Epithelial cell of esophagus (primary cell): ENCODE measurements at regions not wholly inside any gene's neighbourhood (a gene's known extent, or its start where the extent isn't known, plus 50 kb on each side); places are given as distances from the start of the nearest gene placed in this dataset.

ENCODE experiments used
- DNase-seq: peaks from one replicate; pipeline ENCODE4 v3.0.0; 2010; ENCODE audit warnings: low read depth
- H3K4me3 ChIP-seq: 2 replicates; pipeline ENCODE4 v1.5.1; 2011; ENCODE audit warnings: mild to moderate bottlenecking, low read length, control low read depth
- TF ChIP-seq, protein P1 (sequence below): IDR thresholded peaks from 2 replicates; pipeline ENCODE4 v1.5.1; 2011; ENCODE audit warnings: low read depth, mild to moderate bottlenecking, low read length, control low read depth, inconsistent platforms; ENCODE audit not compliant: insufficient read depth; ENCODE audit errors: missing control alignments

DNA sequence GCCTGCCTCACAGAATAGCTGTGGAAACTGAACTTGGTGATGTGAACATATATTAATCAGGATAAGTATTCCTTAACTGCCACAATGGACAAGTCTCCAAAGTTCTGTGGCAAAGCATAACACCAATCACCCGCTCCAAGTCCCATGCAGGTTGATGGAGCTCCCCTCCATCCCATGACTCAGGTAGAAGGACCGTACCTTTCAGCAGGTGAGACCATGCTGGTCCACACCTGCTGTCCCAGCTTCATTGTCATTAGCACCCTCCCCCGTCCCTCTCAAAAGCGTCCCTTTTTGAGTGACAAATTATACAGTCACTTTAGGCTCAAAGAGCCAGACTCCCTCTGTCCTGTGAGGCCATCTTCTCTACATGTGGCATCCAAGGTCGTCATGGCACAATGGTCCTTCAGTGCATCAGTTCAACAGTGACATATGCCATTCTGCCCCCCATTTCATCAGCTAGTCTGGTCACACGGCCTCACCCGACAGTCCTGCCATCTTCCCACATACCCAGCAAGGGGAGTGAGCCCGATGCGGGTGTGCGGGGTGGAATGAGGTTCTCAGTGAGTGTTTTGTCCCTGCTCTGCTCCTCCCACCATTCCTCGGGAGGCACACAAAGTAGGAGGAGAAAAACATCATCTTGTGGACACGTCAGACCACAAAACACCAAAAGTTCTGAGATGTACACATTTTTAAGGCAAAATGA, 136.7 kb upstream of the MYCN start:
- DNase-seq: no peak
- TF ChIP-seq, protein P1, sequence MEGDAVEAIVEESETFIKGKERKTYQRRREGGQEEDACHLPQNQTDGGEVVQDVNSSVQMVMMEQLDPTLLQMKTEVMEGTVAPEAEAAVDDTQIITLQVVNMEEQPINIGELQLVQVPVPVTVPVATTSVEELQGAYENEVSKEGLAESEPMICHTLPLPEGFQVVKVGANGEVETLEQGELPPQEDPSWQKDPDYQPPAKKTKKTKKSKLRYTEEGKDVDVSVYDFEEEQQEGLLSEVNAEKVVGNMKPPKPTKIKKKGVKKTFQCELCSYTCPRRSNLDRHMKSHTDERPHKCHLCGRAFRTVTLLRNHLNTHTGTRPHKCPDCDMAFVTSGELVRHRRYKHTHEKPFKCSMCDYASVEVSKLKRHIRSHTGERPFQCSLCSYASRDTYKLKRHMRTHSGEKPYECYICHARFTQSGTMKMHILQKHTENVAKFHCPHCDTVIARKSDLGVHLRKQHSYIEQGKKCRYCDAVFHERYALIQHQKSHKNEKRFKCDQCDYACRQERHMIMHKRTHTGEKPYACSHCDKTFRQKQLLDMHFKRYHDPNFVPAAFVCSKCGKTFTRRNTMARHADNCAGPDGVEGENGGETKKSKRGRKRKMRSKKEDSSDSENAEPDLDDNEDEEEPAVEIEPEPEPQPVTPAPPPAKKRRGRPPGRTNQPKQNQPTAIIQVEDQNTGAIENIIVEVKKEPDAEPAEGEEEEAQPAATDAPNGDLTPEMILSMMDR: no peak

DNA sequence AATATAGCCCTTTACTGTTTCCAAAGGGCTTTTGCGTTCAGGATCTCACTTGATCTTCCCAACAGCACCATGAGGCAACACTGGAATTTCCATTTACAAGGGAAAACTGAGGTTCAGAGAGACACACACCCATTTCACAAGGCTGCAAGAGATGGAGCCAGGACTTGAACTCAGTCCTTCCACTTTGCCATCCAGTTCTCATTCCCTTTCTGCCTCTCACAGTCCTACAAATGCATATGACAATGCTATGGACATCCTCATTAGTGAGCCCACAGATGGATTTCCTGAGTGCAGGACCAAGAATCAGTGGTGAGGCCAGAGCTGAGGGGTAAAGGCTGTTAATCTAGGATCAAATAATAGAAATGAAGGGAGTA, 136.1 kb upstream of the MYCN start:
- TF ChIP-seq, protein P1: no peak
- DNase-seq: no peak
- H3K4me3 ChIP-seq: no peak overlapping the region

More for the DNA sequence above, 136.7 kb upstream of the MYCN start:
- H3K4me3 ChIP-seq: no peak overlapping the region

GRCh38 chr2:15804691-15805090, 135.7 kb upstream of the MYCN start:
- TF ChIP-seq, protein P1: no peak
- no peak overlapping the region for H3K4me3 ChIP-seq
- DNase-seq: no peak

GRCh38 chr2:15805206-15805605, 135.1 kb upstream of the MYCN start:
- DNase-seq: no peak
- no peak overlapping the region for H3K4me3 ChIP-seq
- TF ChIP-seq, protein P1: no peak

GRCh38 chr2:15805772-15806171, 134.6 kb upstream of the MYCN start:
- H3K4me3 ChIP-seq: no peak overlapping the region
- no peak for DNase-seq
- TF ChIP-seq, protein P1: no peak

- TF ChIP-seq, protein P1: no peak
- H3K4me3 ChIP-seq: no peak overlapping the region
- no peak for DNase-seq
Observed at GRCh38 chr2:15806801-15807417, 133.4 kb upstream of the MYCN start.

DNA sequence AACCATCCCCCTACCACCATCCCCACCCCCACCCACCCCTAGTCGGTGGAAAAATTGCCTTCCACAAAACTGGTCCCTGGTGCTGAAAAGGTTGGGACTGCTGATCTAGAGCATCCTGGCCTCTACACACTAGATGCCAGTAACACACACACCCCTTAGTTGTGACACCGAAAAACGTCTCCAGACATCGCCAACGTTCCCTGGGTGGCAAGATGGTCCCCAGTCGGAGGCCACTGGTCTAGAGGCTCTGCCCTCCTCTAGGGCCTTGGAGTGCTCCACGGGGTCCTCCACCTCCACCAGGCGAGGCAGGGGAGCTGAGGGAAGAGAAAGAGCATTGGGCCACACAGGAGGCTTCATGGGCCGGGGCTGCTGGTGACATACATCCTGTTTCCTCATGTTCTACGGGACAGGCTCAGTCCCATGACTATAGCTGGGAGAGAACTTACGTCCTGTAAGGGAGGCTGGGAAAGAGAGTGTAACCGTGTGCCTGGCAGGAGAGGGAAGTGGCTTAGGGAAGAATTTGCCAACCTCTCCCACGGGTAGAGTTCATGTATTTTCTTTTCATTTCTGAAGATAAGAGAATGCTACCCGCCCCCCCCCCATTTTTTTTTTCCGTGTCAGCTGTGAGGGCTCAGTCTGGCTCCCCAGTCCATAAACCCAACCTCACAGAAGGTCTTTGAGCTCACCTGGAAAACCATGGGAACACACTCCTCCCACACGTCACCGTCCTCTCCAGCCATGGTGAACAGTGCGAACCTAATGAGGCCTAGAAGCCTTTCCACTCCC, 132.7 kb upstream of the MYCN start:
- TF ChIP-seq, protein P1: no peak
- H3K4me3 ChIP-seq: no peak overlapping the region
- no peak for DNase-seq
